BJ (cell line): ENCODE measurements at regions not wholly inside any gene's neighbourhood (a gene's known extent, or its start where the extent isn't known, plus 50 kb on each side); places are given as distances from the start of the nearest gene placed in this dataset.

Experiments
- CTCF ChIA-PET: fragments of 350-600 bp; formaldehyde crosslinking; extraction: SDS; loops from one replicate; lab custom pipeline; 2021; ENCODE audit warnings: antibody characterized with exemption, inconsistent platforms; lab: Yijun Ruan, JAX
- POLR2A ChIA-PET: fragments of 300-600 bp; sonication (Branson Sonifier 250); formaldehyde crosslinking; extraction: SDS; loops from one replicate; lab custom pipeline; 2021; ENCODE audit warnings: antibody characterized with exemption; lab: Charles Lee
- DNase-seq: peaks from one replicate; pipeline ENCODE4 v3.0.0-alpha.2; 2011; ENCODE audit warnings: low read depth
- H3K27me3 ChIP-seq: 2 replicates; pipeline ENCODE4 v1.6.0; 2011; ENCODE audit warnings: low read length; ENCODE audit not compliant: control insufficient read depth, insufficient read depth
- H3K36me3 ChIP-seq: 2 replicates; pipeline ENCODE4 v1.5.1; 2011; ENCODE audit warnings: low read length; ENCODE audit not compliant: control insufficient read depth, insufficient read depth
- H3K4me3 ChIP-seq: 2 replicates; pipeline ENCODE4 v1.5.1; 2011; ENCODE audit warnings: low read depth, mild to moderate bottlenecking, control low read depth, low read length
- CTCF ChIP-seq: IDR thresholded peaks from 2 replicates; pipeline ENCODE4 v1.5.1; 2011; ENCODE audit warnings: low read depth, mild to moderate bottlenecking, control low read depth, inconsistent platforms, low read length, moderate library complexity; ENCODE audit not compliant: insufficient read depth

GRCh38 chr9:74007833-74008232, 489.3 kb upstream of the RORB start:
- CTCF ChIA-PET, result no interaction called here
- no peak for TF ChIP-seq CTCF

GRCh38 chr9:74016004-74016403, 481.1 kb upstream of the RORB start:
- no peak overlapping the region for H3K4me3 ChIP-seq
- ChIA-PET POLR2A (no interaction called here), CTCF (interaction anchor here (0.6 kb wide), 1 partner anchor 17 kb away, joined by 5 read pairs; no protein-coding TSS in a partner anchor)
- H3K27me3 ChIP-seq, result no peaks in the 10 kb centered on the region
- H3K36me3 ChIP-seq, result no peaks in the 10 kb centered on the region
- DNase-seq, result no peak
- no peak for TF ChIP-seq CTCF

More at GRCh38 chr9:74007833-74008232, 489.3 kb upstream of the RORB start:
- DNase-seq, result no peak
- Histone ChIP-seq H3K4me3 (no peak overlapping the region), H3K27me3 (no peaks in the 10 kb centered on the region), H3K36me3 (no peaks in the 10 kb centered on the region)
- POLR2A ChIA-PET, result no interaction called here

- Histone ChIP-seq H3K27me3 (no peaks in the 10 kb centered on the region), H3K36me3 (no peaks in the 10 kb centered on the region), H3K4me3 (no peak overlapping the region)
- ChIA-PET CTCF (no interaction called here), POLR2A (no interaction called here)
- DNase-seq, result peak; percentile 5
- no peak for TF ChIP-seq CTCF
Observed at GRCh38 chr9:74025402-74025925, 471.7 kb upstream of the RORB start.

GRCh38 chr9:74032421-74032820, 464.7 kb upstream of the RORB start:
- ChIA-PET CTCF (no interaction called here), POLR2A (no interaction called here)
- H3K27me3 ChIP-seq, result no peaks in the 10 kb centered on the region
- no peak overlapping the region for H3K4me3 ChIP-seq
- no peak for TF ChIP-seq CTCF
- H3K36me3 ChIP-seq, result no peaks in the 10 kb centered on the region
- no peak for DNase-seq

- ChIA-PET CTCF (interaction anchor here (0.6 kb wide), 1 partner anchor 255 kb away, joined by 3 read pairs; no protein-coding TSS in a partner anchor), POLR2A (no interaction called here)
- no peak for TF ChIP-seq CTCF
- Histone ChIP-seq H3K36me3 (no peaks in the 10 kb centered on the region), H3K4me3 (no peak overlapping the region), H3K27me3 (no peaks in the 10 kb centered on the region)
- DNase-seq, result no peak
Observed at GRCh38 chr9:74035786-74036185, 461.3 kb upstream of the RORB start.
